Activated CD8-positive, alpha-beta T cell treated with anti-CD3 and anti-CD28 coated beads for 36 hours (primary cell): ENCODE measurements at regions not wholly inside any gene's neighbourhood (a gene's known extent, or its start where the extent isn't known, plus 50 kb on each side); places are given as distances from the start of the nearest gene placed in this dataset.
"Not testable (repeated sequence)": the region's sequence is repeated elsewhere in the genome, so short reads cannot be mapped to it uniquely, and the experiment has no call there.

Experiments used
- ATAC-seq: fragments of 200-7000 bp; cut with Tn5 transposase; one replicate; pipeline ENCODE4 v1.10.0; 2021; ENCODE audit warnings: mild to moderate bottlenecking, moderate library complexity
- CTCF ChIA-PET: fragments of 350-600 bp; sonication (Branson Sonifier 250); formaldehyde crosslinking; loops from one replicate; lab custom pipeline; 2021; ENCODE audit warnings: antibody characterized with exemption; lab: Charles Lee
- POLR2A ChIA-PET: fragments of 350-600 bp; sonication (Branson Sonifier 250); formaldehyde crosslinking; loops from one replicate; lab custom pipeline; 2021; ENCODE audit warnings: antibody characterized with exemption; lab: Charles Lee
- DNase-seq: peaks from one replicate; pipeline ENCODE4 v3.0.0-alpha.2; 2020
- H3K27ac Mint-ChIP-seq: one replicate; pipeline ENCODE4 v1.8.0; 2021; ENCODE audit warnings: mild to moderate bottlenecking, mixed read lengths
- H3K27me3 Mint-ChIP-seq: one replicate; pipeline ENCODE4 v1.8.0; 2021; ENCODE audit warnings: mixed read lengths
- H3K36me3 Mint-ChIP-seq: one replicate; pipeline ENCODE4 v1.8.0; 2021; ENCODE audit warnings: low read depth, mixed read lengths
- H3K4me1 Mint-ChIP-seq: one replicate; pipeline ENCODE4 v1.8.0; 2021; ENCODE audit warnings: low read depth, mixed read lengths
- H3K4me3 Mint-ChIP-seq: one replicate; pipeline ENCODE4 v1.8.0; 2021; ENCODE audit warnings: mild to moderate bottlenecking, moderate library complexity, mixed read lengths
- H3K9me3 Mint-ChIP-seq: one replicate; pipeline ENCODE4 v1.8.0; 2021; ENCODE audit warnings: mixed read lengths
- intact Hi-C: fragments of 100-400 bp; cut with micrococcal nuclease; formaldehyde crosslinking; loops from one replicate; pipeline ENCODE4 v1.10.0; 2022
- TF ChIP-seq, protein P1 (sequence below): fragments of 200-600 bp; IDR thresholded peaks from one replicate; pipeline ENCODE4 v1.8.0; 2022; ENCODE audit warnings: antibody characterized with exemption, mild to moderate bottlenecking

DNA sequence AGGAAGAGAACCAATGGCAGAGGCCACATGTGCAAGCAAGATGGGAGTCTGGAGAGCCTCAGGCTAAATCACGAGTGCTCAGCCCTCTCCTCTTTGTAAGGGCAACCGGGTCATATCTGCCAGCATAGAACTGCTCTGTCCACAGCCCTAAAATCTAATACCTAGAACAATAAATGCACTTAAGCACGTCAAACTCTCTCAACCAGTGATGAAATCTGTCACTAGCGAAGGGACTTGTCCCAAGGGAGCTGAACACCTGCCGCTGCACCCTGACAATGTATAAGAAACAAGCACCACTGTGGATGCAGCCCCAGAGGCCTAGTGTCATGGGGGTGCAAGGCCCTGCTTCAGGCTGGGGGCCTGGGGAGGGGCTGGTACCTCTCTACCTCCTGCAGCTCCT is 82.5 kb downstream of the PRL start:
- no peak for DNase-seq
- ChIA-PET CTCF (no interaction called here), POLR2A (no interaction called here)
- Mint-ChIP-seq H3K9me3 (no peaks in the 10 kb centered on the region), H3K36me3 (no peaks in the 10 kb centered on the region), H3K27ac (no peak overlapping the region), H3K4me1 (no peaks in the 10 kb centered on the region), H3K27me3 (no peaks in the 10 kb centered on the region), H3K4me3 (no peak overlapping the region)
- TF ChIP-seq, protein P1, sequence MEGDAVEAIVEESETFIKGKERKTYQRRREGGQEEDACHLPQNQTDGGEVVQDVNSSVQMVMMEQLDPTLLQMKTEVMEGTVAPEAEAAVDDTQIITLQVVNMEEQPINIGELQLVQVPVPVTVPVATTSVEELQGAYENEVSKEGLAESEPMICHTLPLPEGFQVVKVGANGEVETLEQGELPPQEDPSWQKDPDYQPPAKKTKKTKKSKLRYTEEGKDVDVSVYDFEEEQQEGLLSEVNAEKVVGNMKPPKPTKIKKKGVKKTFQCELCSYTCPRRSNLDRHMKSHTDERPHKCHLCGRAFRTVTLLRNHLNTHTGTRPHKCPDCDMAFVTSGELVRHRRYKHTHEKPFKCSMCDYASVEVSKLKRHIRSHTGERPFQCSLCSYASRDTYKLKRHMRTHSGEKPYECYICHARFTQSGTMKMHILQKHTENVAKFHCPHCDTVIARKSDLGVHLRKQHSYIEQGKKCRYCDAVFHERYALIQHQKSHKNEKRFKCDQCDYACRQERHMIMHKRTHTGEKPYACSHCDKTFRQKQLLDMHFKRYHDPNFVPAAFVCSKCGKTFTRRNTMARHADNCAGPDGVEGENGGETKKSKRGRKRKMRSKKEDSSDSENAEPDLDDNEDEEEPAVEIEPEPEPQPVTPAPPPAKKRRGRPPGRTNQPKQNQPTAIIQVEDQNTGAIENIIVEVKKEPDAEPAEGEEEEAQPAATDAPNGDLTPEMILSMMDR, result no peak
- no peak for ATAC-seq
- intact Hi-C loops, result no loop called here

DNA sequence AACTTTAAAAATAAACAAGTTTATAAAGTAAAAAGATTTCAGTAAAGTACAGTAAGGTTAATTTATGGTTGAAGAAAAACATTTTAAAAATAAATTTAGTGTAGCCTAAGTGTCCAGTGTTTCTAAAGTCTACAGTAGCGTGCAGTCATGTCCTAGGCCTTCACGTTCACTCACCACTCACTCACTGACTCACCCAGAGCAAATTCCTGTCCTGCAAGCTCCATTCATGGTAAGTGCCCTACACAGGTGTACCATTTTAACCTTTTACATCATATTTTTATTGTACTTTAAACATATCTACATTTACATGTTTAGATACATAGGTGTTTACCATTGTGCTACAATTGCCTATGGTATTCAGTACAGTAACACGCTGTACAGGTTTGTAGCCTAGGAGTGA is 81.4 kb downstream of the PRL start:
- ATAC-seq, H3K27me3 Mint-ChIP-seq, H3K27ac Mint-ChIP-seq, intact Hi-C loops, H3K4me3 Mint-ChIP-seq, H3K4me1 Mint-ChIP-seq, CTCF ChIA-PET, DNase-seq, H3K36me3 Mint-ChIP-seq, H3K9me3 Mint-ChIP-seq: not testable (repeated sequence)
- POLR2A ChIA-PET, result interaction anchor here (0.6 kb wide), 1 partner anchor 1346 kb away, joined by 3 read pairs; no protein-coding TSS in a partner anchor

DNA sequence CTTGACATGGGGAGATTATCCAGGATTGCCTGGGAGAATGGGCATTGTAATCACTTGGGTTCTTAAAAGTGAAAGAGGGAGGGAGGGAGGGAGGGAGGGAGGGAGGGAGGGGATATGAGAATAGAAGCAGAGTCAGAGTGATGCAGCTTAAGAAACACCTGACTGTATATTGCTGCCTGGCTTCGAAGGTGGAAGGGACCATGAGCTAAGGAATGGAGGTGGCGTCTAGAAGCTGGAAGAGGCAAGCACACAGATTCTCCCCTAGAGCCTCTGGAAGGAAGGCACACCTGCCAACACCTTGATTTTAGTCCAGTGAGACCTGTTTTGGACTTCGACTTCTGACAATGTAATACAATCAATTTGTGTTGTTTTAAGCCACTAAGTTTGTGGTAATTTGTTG is 78.4 kb downstream of the PRL start:
- POLR2A ChIA-PET, result no interaction called here
- Mint-ChIP-seq H3K4me1 (no peaks in the 10 kb centered on the region), H3K36me3 (no peaks in the 10 kb centered on the region), H3K27ac (no peak overlapping the region), H3K9me3 (no peaks in the 10 kb centered on the region), H3K27me3 (no peaks in the 10 kb centered on the region), H3K4me3 (no peak overlapping the region)
- intact Hi-C loops, result no loop called here
- DNase-seq (no peak), ATAC-seq (no peak)
- CTCF ChIA-PET, result no interaction called here
- TF ChIP-seq, protein P1, result no peak

DNA sequence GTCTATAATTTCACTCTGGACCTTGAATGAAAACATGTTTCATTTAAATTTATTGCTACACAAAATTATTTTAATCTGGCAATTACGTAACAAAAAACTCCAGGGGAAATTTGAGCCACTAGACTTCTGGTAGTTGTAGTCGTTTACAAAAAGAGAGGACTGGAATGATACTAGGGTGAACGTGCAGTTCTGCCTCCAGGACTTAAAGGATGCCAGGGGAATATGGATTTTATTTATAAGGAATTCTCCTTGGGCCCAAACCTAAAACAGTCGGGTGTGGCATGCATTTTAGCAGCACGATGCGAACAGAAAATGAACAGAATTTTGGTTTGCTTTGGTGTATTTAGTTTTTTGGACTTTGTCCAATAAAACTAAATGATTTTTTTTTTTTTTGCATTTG is 76.9 kb downstream of the PRL start:
- DNase-seq, result no peak
- H3K4me1 Mint-ChIP-seq, result no peaks in the 10 kb centered on the region
- H3K4me3 Mint-ChIP-seq, result no peak overlapping the region
- POLR2A ChIA-PET, result no interaction called here
- H3K9me3 Mint-ChIP-seq, result no peaks in the 10 kb centered on the region
- CTCF ChIA-PET, result no interaction called here
- H3K27ac Mint-ChIP-seq, result no peak overlapping the region
- TF ChIP-seq, protein P1, result no peak
- H3K27me3 Mint-ChIP-seq, result no peaks in the 10 kb centered on the region
- no peaks in the 10 kb centered on the region for H3K36me3 Mint-ChIP-seq
- ATAC-seq, result no peak
- intact Hi-C loops, result no loop called here

DNA sequence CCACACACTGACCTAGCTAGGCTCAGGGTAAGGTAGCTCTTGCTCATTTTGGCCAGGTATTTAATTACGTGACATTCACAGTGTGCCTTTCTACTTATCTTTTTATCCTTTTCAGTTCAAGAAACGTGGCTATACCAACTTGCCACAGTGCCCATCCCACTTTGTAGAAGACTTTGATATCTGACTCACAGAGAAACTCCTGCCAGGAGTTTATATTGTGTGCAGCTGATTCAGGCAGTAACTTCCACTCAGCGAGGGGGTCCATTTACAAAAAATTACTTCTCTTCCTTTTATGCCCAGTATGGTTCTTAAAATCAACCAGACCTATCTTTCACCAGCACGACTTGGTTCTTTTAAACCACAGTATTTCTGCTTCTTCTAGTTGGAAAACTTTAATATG is 75.6 kb downstream of the PRL start:
- TF ChIP-seq, protein P1, result no peak
- no peak overlapping the region for H3K27ac Mint-ChIP-seq
- no peaks in the 10 kb centered on the region for H3K9me3 Mint-ChIP-seq
- intact Hi-C loops, result no loop called here
- H3K4me3 Mint-ChIP-seq, result no peak overlapping the region
- H3K36me3 Mint-ChIP-seq, result no peaks in the 10 kb centered on the region
- H3K4me1 Mint-ChIP-seq, result no peaks in the 10 kb centered on the region
- no peaks in the 10 kb centered on the region for H3K27me3 Mint-ChIP-seq
- ATAC-seq, result no peak
- ChIA-PET POLR2A (no interaction called here), CTCF (no interaction called here)
- DNase-seq, result no peak

DNA sequence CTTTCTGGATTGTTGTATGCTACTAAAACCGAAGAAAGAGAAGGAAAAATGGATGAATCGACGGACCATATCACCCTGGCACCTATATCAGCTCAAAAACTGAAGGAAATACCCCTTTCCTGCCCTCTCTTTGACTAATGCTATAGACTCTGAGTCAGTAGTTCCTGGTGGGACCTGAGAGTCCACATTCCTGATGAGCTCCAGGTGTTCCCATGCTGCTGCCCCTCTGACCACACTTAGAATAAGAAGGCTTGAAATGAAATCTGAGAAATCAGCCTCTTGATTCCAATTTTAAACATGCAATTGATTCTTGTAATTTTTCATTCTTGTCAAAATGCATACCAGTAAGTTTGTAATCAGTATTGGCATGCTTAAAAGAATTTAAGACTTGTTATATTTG is 75.2 kb downstream of the PRL start:
- Mint-ChIP-seq H3K27me3 (no peaks in the 10 kb centered on the region), H3K4me1 (no peaks in the 10 kb centered on the region), H3K4me3 (no peak overlapping the region), H3K27ac (no peak overlapping the region), H3K9me3 (no peaks in the 10 kb centered on the region), H3K36me3 (no peaks in the 10 kb centered on the region)
- POLR2A ChIA-PET, result no interaction called here
- TF ChIP-seq, protein P1, result no peak
- DNase-seq (no peak), ATAC-seq (no peak)
- CTCF ChIA-PET, result no interaction called here
- intact Hi-C loops, result no loop called here
